ENCODE measurements at regions not wholly inside any gene's neighbourhood (a gene's known extent, or its start where the extent isn't known, plus 50 kb on each side); places are given as distances from the start of the nearest gene placed in this dataset.

GRCh38 chr1:239268007-239268406, 118.4 kb upstream of the CHRM3 start:
- no peak for DNase-seq (ENCODE audit: low spot score)

GRCh38 chr1:239263801-239264200, 122.6 kb upstream of the CHRM3 start:
- no peak for DNase-seq (ENCODE audit: low spot score)

GRCh38 chr1:239262538-239262937, 123.8 kb upstream of the CHRM3 start:
- DNase-seq (ENCODE audit: low spot score): no peak

- DNase-seq (ENCODE audit: low spot score): no peak
Measured at GRCh38 chr1:239261521-239261920, 124.8 kb upstream of the CHRM3 start.

GRCh38 chr1:239260842-239261241, 125.5 kb upstream of the CHRM3 start:
- DNase-seq (ENCODE audit: low spot score): no peak

- no peak for DNase-seq (ENCODE audit: low spot score)
Measured at GRCh38 chr1:239255628-239256160, 130.7 kb upstream of the CHRM3 start.

- no peak for DNase-seq (ENCODE audit: low spot score)
Measured at GRCh38 chr1:239254999-239255398, 131.4 kb upstream of the CHRM3 start.

- DNase-seq (ENCODE audit: low spot score): no peak
Measured at GRCh38 chr1:239253032-239253431, 133.3 kb upstream of the CHRM3 start.

- DNase-seq (ENCODE audit: low spot score): peak; percentile 40
Measured at GRCh38 chr1:239250353-239251035, 135.9 kb upstream of the CHRM3 start.

- DNase-seq (ENCODE audit: low spot score): no peak
Measured at GRCh38 chr1:239247285-239247684, 139.1 kb upstream of the CHRM3 start.

- DNase-seq (ENCODE audit: low spot score): no peak
Measured at GRCh38 chr1:239244084-239244483, 142.3 kb upstream of the CHRM3 start.

- DNase-seq (ENCODE audit: low spot score): no peak
Measured at GRCh38 chr1:239243006-239243405, 143.4 kb upstream of the CHRM3 start.

- no peak for DNase-seq (ENCODE audit: low spot score)
Measured at GRCh38 chr1:239242404-239242803, 144.0 kb upstream of the CHRM3 start.

- no peak for DNase-seq (ENCODE audit: low spot score)
Measured at GRCh38 chr1:239240736-239241135, 145.6 kb upstream of the CHRM3 start.

- DNase-seq (ENCODE audit: low spot score): no peak
Measured at GRCh38 chr1:239239529-239239928, 146.8 kb upstream of the CHRM3 start.

GRCh38 chr1:239237912-239238311, 148.5 kb upstream of the CHRM3 start:
- DNase-seq (ENCODE audit: low spot score): no peak

- no peak for DNase-seq (ENCODE audit: low spot score)
Measured at GRCh38 chr1:239233626-239234025, 152.7 kb upstream of the CHRM3 start.

GRCh38 chr1:239232921-239233320, 153.4 kb upstream of the CHRM3 start:
- DNase-seq (ENCODE audit: low spot score): no peak

GRCh38 chr1:239228451-239228850, 157.9 kb upstream of the CHRM3 start:
- no peak for DNase-seq (ENCODE audit: low spot score)

GRCh38 chr1:239225396-239225795, 161.0 kb upstream of the CHRM3 start:
- DNase-seq (ENCODE audit: low spot score): no peak

GRCh38 chr1:239224100-239224499, 162.3 kb upstream of the CHRM3 start:
- DNase-seq (ENCODE audit: low spot score): no peak

GRCh38 chr1:239222999-239223398, 163.4 kb upstream of the CHRM3 start:
- DNase-seq (ENCODE audit: low spot score): no peak

- DNase-seq (ENCODE audit: low spot score): no peak
Measured at GRCh38 chr1:239221656-239222055, 164.7 kb upstream of the CHRM3 start.

GRCh38 chr1:239219679-239220078, 166.7 kb upstream of the CHRM3 start:
- no peak for DNase-seq (ENCODE audit: low spot score)
